Esophagus squamous epithelium (tissue), 4 donors: ENCODE measurements at regions not wholly inside any gene's neighbourhood (a gene's known extent, or its start where the extent isn't known, plus 50 kb on each side); places are given as distances from the start of the nearest gene placed in this dataset.

Source experiments
- POLR2A ChIP-seq, 4 donors: fragments of 450-650 bp; IDR thresholded peaks; one replicate each; pipeline ENCODE4 v1.6.1; 2017; ENCODE audit warnings: antibody characterized with exemption in 4 of 4, mild to moderate bottlenecking in 4 of 4, moderate library complexity in 3 of 4
- TF ChIP-seq, protein P1 (sequence below), 6 experiments: fragments of 450-650 bp in 4 of 6; fragments of 200-600 bp in 2 of 6; sonication (generic) in 2 of 6; IDR thresholded peaks; one replicate each; pipeline ENCODE4 v1.5.1; 2016 to 2019; ENCODE audit warnings: antibody characterized with exemption in 6 of 6, mild to moderate bottlenecking in 4 of 6, moderate library complexity in 4 of 6

DNA sequence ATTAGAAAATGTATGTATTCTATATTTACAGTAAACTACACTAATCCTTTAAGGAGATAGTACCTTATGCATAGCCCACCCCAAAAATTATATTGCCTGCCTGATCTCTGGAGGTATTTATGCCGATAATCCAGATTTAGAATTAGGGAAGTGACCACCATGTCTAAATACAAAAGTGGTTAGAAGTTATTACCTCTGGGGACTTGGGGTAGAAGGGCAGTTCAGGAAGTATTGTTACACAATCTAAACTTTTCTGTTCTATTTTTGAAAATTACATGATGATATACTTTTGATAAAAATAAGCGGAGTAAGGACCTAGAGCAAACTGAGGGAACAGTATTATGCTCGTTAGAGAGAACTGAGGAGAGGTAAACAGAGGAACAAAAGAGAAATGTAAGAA, 90.5 kb upstream of the ZP4 start:
- TF ChIP-seq, protein P1, sequence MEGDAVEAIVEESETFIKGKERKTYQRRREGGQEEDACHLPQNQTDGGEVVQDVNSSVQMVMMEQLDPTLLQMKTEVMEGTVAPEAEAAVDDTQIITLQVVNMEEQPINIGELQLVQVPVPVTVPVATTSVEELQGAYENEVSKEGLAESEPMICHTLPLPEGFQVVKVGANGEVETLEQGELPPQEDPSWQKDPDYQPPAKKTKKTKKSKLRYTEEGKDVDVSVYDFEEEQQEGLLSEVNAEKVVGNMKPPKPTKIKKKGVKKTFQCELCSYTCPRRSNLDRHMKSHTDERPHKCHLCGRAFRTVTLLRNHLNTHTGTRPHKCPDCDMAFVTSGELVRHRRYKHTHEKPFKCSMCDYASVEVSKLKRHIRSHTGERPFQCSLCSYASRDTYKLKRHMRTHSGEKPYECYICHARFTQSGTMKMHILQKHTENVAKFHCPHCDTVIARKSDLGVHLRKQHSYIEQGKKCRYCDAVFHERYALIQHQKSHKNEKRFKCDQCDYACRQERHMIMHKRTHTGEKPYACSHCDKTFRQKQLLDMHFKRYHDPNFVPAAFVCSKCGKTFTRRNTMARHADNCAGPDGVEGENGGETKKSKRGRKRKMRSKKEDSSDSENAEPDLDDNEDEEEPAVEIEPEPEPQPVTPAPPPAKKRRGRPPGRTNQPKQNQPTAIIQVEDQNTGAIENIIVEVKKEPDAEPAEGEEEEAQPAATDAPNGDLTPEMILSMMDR (IDR thresholded peaks at IDR 0.05), result no peak
- TF ChIP-seq POLR2A (IDR thresholded peaks at IDR 0.05), result no peak
